GM18502 (cell line): ENCODE measurements at regions not wholly inside any gene's neighbourhood (a gene's known extent, or its start where the extent isn't known, plus 50 kb on each side); places are given as distances from the start of the nearest gene placed in this dataset.

ENCODE experiments used
- ATAC-seq: cut with Tn5 transposase; IDR thresholded peaks from one replicate; pipeline ENCODE4 v1.9.1; 2021; ENCODE audit warnings: mild to moderate bottlenecking; ENCODE audit not compliant: unreplicated experiment, poor library complexity

- ATAC-seq: no peak
These were observed 308.2 kb upstream of the LRATD1 start for GRCh38 chr2:14324308-14324707.

- no peak for ATAC-seq
These were observed 301.6 kb upstream of the LRATD1 start for GRCh38 chr2:14330884-14331283.

- ATAC-seq: no peak
These were observed 295.6 kb upstream of the LRATD1 start for GRCh38 chr2:14336759-14337382.

GRCh38 chr2:14340703-14341102 is 291.8 kb upstream of the LRATD1 start:
- ATAC-seq: no peak

GRCh38 chr2:14342313-14342712 is 290.2 kb upstream of the LRATD1 start:
- no peak for ATAC-seq

GRCh38 chr2:14344355-14344754 is 288.2 kb upstream of the LRATD1 start:
- no peak for ATAC-seq

- no peak for ATAC-seq
These were observed 284.3 kb upstream of the LRATD1 start for GRCh38 chr2:14348247-14348646.

GRCh38 chr2:14350856-14351255 is 281.7 kb upstream of the LRATD1 start:
- ATAC-seq: no peak

GRCh38 chr2:14352067-14352466 is 280.4 kb upstream of the LRATD1 start:
- no peak for ATAC-seq

GRCh38 chr2:14354231-14354630 is 278.3 kb upstream of the LRATD1 start:
- no peak for ATAC-seq

GRCh38 chr2:14355102-14355501 is 277.4 kb upstream of the LRATD1 start:
- no peak for ATAC-seq

GRCh38 chr2:14358339-14358738 is 274.2 kb upstream of the LRATD1 start:
- no peak for ATAC-seq

- no peak for ATAC-seq
These were observed 273.7 kb upstream of the LRATD1 start for GRCh38 chr2:14358774-14359173.

GRCh38 chr2:14363137-14363536 is 269.4 kb upstream of the LRATD1 start:
- no peak for ATAC-seq

- no peak for ATAC-seq
These were observed 268.5 kb upstream of the LRATD1 start for GRCh38 chr2:14363976-14364375.

GRCh38 chr2:14364471-14364870 is 268.0 kb upstream of the LRATD1 start:
- no peak for ATAC-seq

GRCh38 chr2:14385043-14385442 is 247.5 kb upstream of the LRATD1 start:
- ATAC-seq: no peak

- ATAC-seq: no peak
These were observed 245.2 kb upstream of the LRATD1 start for GRCh38 chr2:14387332-14387731.

GRCh38 chr2:14388724-14389123 is 243.8 kb upstream of the LRATD1 start:
- ATAC-seq: no peak

- no peak for ATAC-seq
These were observed 235.9 kb upstream of the LRATD1 start for GRCh38 chr2:14396533-14397083.

GRCh38 chr2:14398641-14399040 is 233.9 kb upstream of the LRATD1 start:
- no peak for ATAC-seq

- no peak for ATAC-seq
These were observed 230.6 kb upstream of the LRATD1 start for GRCh38 chr2:14401873-14402272.
